HG03139 (cell line): ENCODE measurements at regions not wholly inside any gene's neighbourhood (a gene's known extent, or its start where the extent isn't known, plus 50 kb on each side); places are given as distances from the start of the nearest gene placed in this dataset.

Experiments used
- ATAC-seq: cut with Tn5 transposase; IDR thresholded peaks from one replicate; pipeline ENCODE4 v1.9.1; 2021; ENCODE audit not compliant: unreplicated experiment

GRCh38 chr12:92003701-92004100 is 141.9 kb downstream of the BTG1 start:
- ATAC-seq: no peak

- ATAC-seq: no peak
Observed at GRCh38 chr12:92002673-92003382, 142.8 kb downstream of the BTG1 start.

DNA sequence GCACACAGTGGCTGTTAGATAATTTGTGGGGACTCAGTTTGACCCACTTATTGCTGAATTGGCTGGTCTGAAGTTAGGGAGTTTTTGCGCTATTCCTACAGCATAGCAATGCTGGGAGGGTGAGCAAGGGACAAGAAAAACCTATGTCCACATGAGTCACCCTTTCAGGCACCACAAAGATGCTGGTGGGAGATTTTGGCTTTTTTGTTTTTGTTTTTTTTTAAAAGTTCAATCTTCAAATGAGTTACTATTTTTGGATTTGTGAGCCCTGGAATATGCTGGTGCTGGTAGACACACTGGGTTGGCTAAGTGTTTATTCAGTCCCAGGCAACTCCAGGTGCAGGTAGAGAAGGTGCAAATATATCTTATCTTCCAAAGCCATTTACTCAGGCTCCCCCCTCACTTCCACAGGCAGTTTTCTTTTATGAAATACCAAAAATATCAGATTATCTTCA is 143.4 kb downstream of the BTG1 start:
- no peak for ATAC-seq

GRCh38 chr12:92000597-92000996 is 145.0 kb downstream of the BTG1 start:
- ATAC-seq: no peak

GRCh38 chr12:91999823-92000222 is 145.8 kb downstream of the BTG1 start:
- ATAC-seq: no peak

- ATAC-seq: no peak
Observed at GRCh38 chr12:91998316-91998715, 147.3 kb downstream of the BTG1 start.

GRCh38 chr12:91994208-91994797 is 151.3 kb downstream of the BTG1 start:
- ATAC-seq: no peak

- no peak for ATAC-seq
Observed at GRCh38 chr12:91993287-91994017, 152.2 kb downstream of the BTG1 start.

DNA sequence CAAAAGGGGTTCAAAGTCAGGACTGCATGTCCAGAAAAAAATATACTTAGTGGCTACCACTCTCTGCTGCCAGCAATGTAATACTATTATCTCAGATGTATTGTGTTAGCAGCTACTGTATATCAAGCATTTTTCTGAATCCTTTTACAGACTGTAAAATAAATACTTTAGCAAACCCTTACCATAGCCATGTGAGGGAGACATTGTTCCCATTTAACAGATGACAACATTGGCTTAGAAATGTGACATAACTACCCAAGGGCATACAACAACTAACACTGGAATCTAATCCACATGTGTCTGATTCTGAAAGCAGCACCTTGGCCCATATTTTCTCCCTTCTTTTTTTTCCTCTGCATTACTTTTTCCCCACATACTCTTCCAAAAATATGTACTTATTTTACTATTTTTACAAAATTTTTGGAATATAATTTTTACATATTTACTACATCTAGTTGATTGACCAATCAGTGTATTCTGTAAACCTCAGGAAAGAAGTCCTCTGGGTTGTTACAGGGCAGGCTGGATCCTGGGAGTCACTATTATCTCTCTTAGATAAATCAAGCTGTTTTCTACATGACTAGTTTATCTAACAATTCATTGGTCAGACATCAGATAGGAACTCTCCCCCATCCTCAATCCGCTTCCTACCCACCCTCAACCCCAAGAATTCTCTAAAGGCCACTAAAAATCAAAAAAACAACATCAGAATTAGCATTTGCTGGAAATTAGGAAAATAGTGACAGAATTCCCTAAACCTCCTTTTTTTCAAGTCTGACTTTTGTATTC is 154.1 kb downstream of the BTG1 start:
- no peak for ATAC-seq

- ATAC-seq: no peak
Observed at GRCh38 chr12:91990525-91990924, 155.1 kb downstream of the BTG1 start.

GRCh38 chr12:91989143-91989542 is 156.5 kb downstream of the BTG1 start:
- ATAC-seq: no peak

GRCh38 chr12:91988086-91988923 is 157.3 kb downstream of the BTG1 start:
- ATAC-seq: no peak

- ATAC-seq: no peak
Observed at GRCh38 chr12:91986084-91986483, 159.6 kb downstream of the BTG1 start.

GRCh38 chr12:91985002-91985787 is 160.5 kb downstream of the BTG1 start:
- no peak for ATAC-seq

DNA sequence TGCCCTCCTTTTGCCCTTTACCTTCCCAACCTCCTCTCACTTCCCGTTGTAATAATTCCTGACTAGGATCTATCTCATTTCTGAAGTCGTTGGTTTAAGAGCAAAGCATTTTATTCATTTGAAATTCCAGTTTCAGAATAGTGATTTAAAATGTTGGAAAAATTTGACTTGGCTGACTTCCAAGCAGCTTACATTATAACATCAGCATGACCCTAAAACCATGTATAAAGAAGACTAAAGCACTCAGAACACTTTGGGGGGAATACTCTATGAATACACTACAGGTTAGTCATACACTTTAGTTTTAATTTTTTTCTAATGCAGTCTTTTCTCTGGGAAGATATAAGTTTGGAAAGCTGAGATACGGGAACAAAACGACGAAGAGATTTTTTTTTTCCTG is 161.1 kb downstream of the BTG1 start:
- no peak for ATAC-seq

GRCh38 chr12:91983935-91984334 is 161.7 kb downstream of the BTG1 start:
- ATAC-seq: no peak

- ATAC-seq: no peak
Observed at GRCh38 chr12:91982946-91983345, 162.7 kb downstream of the BTG1 start.

DNA sequence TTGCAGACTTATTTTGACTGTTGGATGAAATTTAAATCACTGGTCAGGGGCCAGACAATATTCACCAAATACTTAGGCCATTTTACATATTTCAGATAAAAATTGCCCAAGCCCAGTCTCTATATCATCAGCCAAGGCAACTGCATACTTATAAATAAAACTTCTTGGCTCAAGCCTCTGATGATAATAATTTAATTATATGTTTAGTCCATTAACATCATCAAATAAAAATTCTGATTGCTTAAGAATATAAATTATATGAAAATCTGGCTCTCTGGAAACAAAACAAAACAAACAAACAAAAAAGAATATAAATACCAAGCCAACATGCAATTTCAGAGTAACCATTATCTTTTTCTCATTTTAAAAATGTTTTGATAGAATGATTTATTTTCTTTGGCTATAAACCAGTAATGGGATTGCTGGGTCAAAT is 165.2 kb downstream of the BTG1 start:
- ATAC-seq: no peak

DNA sequence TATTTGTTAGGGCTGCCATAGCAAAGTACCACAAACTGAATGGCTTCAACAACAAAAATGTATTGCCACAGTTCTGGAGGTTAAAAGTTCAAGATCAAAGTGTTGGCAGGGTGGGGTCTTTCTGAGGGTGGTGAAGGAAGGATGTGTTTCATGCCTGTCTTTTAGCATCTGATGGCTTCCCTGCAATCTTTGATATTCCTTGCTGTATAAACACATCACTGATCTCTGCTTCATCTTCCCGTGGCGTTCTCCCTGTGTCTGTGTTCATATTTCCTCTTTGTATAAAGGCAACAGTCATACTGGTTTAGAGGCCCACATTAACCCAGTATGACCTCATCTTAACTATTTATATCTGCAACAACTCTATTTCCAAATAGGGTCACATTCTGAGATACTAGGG is 167.5 kb downstream of the BTG1 start:
- no peak for ATAC-seq

- no peak for ATAC-seq
Observed at GRCh38 chr12:91975891-91976290, 169.8 kb downstream of the BTG1 start.
